ENCODE measurements at regions not wholly inside any gene's neighbourhood (a gene's known extent, or its start where the extent isn't known, plus 50 kb on each side); places are given as distances from the start of the nearest gene placed in this dataset.

DNA sequence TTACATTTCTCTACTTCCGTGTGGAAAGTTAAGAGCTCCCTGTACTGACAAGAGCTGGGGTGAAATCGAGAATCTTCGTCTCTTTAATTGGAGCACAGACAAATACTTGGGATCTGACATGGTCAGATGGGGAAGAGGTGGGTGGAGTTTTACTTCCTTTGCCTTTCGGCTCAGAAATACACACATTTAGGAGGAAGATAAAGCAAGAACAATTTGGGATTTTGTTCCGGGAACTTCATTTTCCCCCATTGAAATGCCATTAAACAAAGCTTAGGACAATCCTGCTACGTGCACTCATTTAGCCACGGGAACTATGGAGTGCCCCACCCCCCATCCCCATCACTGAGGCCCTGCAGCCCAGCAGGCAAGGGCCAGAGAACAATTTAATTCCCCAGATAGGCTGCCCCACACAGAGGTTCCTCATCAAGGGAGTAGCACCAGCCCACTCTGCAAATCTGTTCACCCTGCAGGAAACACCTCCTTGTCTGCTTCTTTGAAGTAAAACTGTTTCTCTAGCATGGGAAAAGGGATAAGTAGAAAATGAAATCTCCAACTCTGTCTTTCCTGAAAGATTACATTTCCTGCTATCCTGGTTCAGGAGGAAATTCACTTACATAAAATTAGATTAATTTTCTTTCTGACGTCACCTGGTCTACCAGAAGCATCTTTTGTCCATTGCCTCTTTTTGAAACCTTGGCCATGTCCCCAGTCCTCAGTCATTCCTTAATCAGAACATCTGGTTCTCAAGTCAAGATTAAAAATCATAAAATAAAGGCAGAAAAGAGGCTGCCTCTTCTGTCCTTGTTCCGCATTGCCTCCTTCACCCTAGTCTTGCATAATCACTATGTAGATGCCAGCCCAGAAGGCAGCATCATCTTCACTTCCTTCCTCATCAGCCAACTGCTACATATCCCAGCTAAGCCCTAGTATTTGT lies 206.4 kb downstream of the ENC1 start:
- no peak for DNase-seq (ENCODE audit: low spot score in 2 of 2)
- 55% methylated on average over 9 of the region's 9 CpGs for WGBS
- no peak overlapping the region for H3K4me3 ChIP-seq
- no peaks in the 10 kb centered on the region for H3K9me3 ChIP-seq
- no peaks in the 10 kb centered on the region for H3K36me3 ChIP-seq
- H3K27ac ChIP-seq: no peak overlapping the region
- no peak for TF ChIP-seq POLR2AphosphoS5 (IDR thresholded peaks at IDR 0.05)
- no peak for TF ChIP-seq POLR2A (IDR thresholded peaks at IDR 0.05)
- TF ChIP-seq EP300 (IDR thresholded peaks at IDR 0.05): no peak
- TF ChIP-seq, protein P1, sequence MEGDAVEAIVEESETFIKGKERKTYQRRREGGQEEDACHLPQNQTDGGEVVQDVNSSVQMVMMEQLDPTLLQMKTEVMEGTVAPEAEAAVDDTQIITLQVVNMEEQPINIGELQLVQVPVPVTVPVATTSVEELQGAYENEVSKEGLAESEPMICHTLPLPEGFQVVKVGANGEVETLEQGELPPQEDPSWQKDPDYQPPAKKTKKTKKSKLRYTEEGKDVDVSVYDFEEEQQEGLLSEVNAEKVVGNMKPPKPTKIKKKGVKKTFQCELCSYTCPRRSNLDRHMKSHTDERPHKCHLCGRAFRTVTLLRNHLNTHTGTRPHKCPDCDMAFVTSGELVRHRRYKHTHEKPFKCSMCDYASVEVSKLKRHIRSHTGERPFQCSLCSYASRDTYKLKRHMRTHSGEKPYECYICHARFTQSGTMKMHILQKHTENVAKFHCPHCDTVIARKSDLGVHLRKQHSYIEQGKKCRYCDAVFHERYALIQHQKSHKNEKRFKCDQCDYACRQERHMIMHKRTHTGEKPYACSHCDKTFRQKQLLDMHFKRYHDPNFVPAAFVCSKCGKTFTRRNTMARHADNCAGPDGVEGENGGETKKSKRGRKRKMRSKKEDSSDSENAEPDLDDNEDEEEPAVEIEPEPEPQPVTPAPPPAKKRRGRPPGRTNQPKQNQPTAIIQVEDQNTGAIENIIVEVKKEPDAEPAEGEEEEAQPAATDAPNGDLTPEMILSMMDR (IDR thresholded peaks at IDR 0.05): no peak
- peaks cover 26% of the 10 kb centered on the region for H3K4me1 ChIP-seq
- H3K27me3 ChIP-seq: no peaks in the 10 kb centered on the region

DNA sequence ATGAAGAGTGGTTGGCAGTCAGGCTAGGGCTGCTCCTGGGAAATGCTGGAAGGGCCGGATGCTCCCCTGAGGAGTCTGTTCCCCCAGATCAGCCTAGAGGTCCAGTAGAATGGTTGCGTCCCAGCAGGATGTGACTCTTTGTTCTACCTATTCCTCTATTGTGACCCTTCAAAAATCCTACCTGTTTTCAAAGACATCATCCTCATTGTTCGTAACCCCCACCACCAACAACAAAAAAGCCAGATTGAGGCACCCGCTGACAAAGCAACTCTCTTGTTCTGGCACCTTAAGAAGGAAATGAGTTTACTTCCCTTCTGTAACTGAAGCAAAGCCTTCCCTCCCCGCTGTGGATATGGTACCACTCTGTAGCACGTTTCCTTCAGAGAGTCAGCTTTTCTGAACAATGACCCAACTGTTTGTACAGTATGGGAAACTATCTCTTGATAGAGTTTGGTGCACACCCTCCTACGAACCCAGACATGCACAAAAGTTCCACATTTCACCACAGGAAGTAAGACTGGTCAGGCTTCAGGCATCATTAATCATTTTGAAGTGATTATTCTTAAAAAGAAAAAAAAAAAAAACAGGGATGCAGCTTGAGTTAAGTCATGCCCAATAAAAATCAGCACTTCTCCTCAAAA lies 207.2 kb downstream of the ENC1 start:
- H3K4me3 ChIP-seq: no peak overlapping the region
- H3K4me1 ChIP-seq: peaks cover 26% of the 10 kb centered on the region
- H3K27me3 ChIP-seq: no peaks in the 10 kb centered on the region
- no peak overlapping the region for H3K27ac ChIP-seq
- no peaks in the 10 kb centered on the region for H3K9me3 ChIP-seq
- TF ChIP-seq EP300 (IDR thresholded peaks at IDR 0.05): no peak
- TF ChIP-seq, protein P1 (IDR thresholded peaks at IDR 0.05): no peak
- no peak for TF ChIP-seq POLR2AphosphoS5 (IDR thresholded peaks at IDR 0.05)
- TF ChIP-seq POLR2A (IDR thresholded peaks at IDR 0.05): no peak
- no peaks in the 10 kb centered on the region for H3K36me3 ChIP-seq
- DNase-seq (ENCODE audit: low spot score in 2 of 2): no peak
- 55% methylated on average over 7 of the region's 7 CpGs for WGBS

DNA sequence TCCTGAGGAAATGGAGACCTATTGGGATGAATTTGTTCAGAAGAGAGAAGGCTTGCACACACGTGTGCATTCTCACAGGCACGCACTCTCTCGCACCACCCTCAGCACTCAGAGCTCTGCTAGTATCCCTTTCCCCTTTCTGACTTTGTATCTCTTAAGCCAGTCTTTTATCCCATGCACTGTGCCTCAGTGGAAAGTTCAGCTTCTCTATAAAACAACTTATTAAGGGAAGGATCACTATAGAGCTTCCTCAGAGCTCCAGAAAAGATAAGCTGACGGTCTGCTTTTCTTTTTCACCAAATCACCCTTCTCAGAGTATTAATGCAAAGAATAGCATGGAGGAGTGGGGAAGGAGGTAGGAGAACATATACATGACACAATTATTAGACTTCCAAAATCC lies 207.8 kb downstream of the ENC1 start:
- TF ChIP-seq POLR2AphosphoS5 (IDR thresholded peaks at IDR 0.05): no peak
- no peak for TF ChIP-seq EP300 (IDR thresholded peaks at IDR 0.05)
- TF ChIP-seq, protein P1 (IDR thresholded peaks at IDR 0.05): no peak
- no peak for TF ChIP-seq POLR2A (IDR thresholded peaks at IDR 0.05)
- Histone ChIP-seq H3K4me1 (peaks cover 26% of the 10 kb centered on the region), H3K4me3 (no peak overlapping the region), H3K9me3 (no peaks in the 10 kb centered on the region), H3K36me3 (no peaks in the 10 kb centered on the region), H3K27me3 (no peaks in the 10 kb centered on the region), H3K27ac (no peak overlapping the region)
- no peak for DNase-seq (ENCODE audit: low spot score in 2 of 2)
- WGBS: 90% methylated on average over 4 of the region's 4 CpGs

DNA sequence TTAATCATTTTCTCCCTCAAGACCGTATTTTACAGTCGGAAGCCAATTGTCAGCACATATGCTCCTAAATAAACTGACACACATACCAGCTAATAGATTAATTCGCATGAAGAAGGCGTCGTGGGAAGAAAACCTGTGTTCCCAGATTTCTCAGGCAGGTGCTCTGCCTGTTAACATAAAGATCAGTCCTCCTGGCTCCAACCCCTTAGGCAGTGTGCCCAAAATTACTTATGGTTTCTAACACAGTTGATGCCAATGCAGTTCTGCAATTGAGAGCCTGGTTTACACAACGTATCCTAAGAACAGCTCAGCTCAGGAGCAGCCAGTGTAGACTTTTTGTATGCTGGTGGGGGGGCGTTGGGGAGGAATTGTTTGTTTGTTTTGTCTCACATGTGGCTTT lies 208.3 kb downstream of the ENC1 start:
- TF ChIP-seq POLR2A (IDR thresholded peaks at IDR 0.05) (no peak), POLR2AphosphoS5 (IDR thresholded peaks at IDR 0.05) (no peak), EP300 (IDR thresholded peaks at IDR 0.05) (no peak)
- TF ChIP-seq, protein P1 (IDR thresholded peaks at IDR 0.05): no peak
- Histone ChIP-seq H3K27me3 (no peaks in the 10 kb centered on the region), H3K27ac (no peak overlapping the region), H3K4me3 (no peak overlapping the region), H3K9me3 (no peaks in the 10 kb centered on the region), H3K4me1 (peaks cover 26% of the 10 kb centered on the region), H3K36me3 (no peaks in the 10 kb centered on the region)
- 41% methylated on average over 7 of the region's 7 CpGs for WGBS
- DNase-seq (ENCODE audit: low spot score in 2 of 2): no peak

DNA sequence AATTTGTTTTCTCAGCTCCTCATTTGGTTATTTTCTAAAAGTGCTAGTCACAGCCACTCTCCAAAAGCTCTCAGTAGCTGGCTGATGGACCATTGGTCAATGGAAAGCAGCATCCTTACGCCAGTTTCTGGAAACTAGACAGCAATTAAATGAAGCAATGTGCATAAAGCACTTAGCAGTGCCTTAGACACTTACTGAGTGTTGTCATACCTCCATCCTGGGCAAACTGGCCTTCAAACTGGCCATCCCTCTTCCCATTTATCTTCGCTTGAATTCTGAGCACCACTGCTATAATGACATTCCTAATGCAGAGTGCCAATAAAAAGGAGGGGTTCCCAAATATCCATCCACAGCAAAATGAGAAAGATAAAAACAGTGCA lies 209.2 kb downstream of the ENC1 start:
- no peaks in the 10 kb centered on the region for H3K9me3 ChIP-seq
- no peak overlapping the region for H3K4me3 ChIP-seq
- H3K27ac ChIP-seq: no peak overlapping the region
- peaks cover 26% of the 10 kb centered on the region for H3K4me1 ChIP-seq
- no peaks in the 10 kb centered on the region for H3K36me3 ChIP-seq
- no peaks in the 10 kb centered on the region for H3K27me3 ChIP-seq
- DNase-seq (ENCODE audit: low spot score in 2 of 2): no peak
- TF ChIP-seq POLR2A (IDR thresholded peaks at IDR 0.05) (no peak), POLR2AphosphoS5 (IDR thresholded peaks at IDR 0.05) (no peak), EP300 (IDR thresholded peaks at IDR 0.05) (no peak)
- TF ChIP-seq, protein P1 (IDR thresholded peaks at IDR 0.05): no peak
- WGBS: 89% methylated on average over 2 of the region's 2 CpGs
